Right atrium auricular region (tissue), 2 donors: ENCODE measurements at regions not wholly inside any gene's neighbourhood (a gene's known extent, or its start where the extent isn't known, plus 50 kb on each side); places are given as distances from the start of the nearest gene placed in this dataset.
"Not testable (repeated sequence)": the region's sequence is repeated elsewhere in the genome, so short reads cannot be mapped to it uniquely, and the experiment has no call there.

Source experiments
- DNase-seq: peaks from one replicate; pipeline ENCODE4 v3.0.0-alpha.2; 2019; ENCODE audit warnings: low spot score
- H3K27ac ChIP-seq, 2 donors: fragments of 200-600 bp; sonication (generic); 1 replicate in 1 of 2; 2 replicates in 1 of 2; pipeline ENCODE4 v1.5.1; 2016 to 2019
- H3K27me3 ChIP-seq, 2 donors: fragments of 200-600 bp; sonication (generic); one replicate each; pipeline versions ENCODE4 v1.5.1 to v1.6.0; 2017 to 2019
- H3K36me3 ChIP-seq: fragments of 200-600 bp; sonication (generic); one replicate; pipeline ENCODE4 v1.5.1; 2016
- H3K4me1 ChIP-seq, 2 donors: fragments of 200-600 bp; sonication (generic); one replicate each; pipeline versions ENCODE4 v1.5.1 to v1.6.0; 2017 to 2019
- H3K4me3 ChIP-seq, 2 donors: fragments of 200-600 bp; sonication (generic); 1 replicate in 1 of 2; 2 replicates in 1 of 2; pipeline ENCODE4 v1.5.1; 2017 to 2019; ENCODE audit warnings: mild to moderate bottlenecking in 1 of 2, moderate library complexity in 1 of 2
- H3K9me3 ChIP-seq, 2 donors: fragments of 200-600 bp; sonication (generic); one replicate each; pipeline ENCODE4 v1.5.1; 2019
- CTCF ChIP-seq, 2 donors: fragments of 200-600 bp; sonication (generic); IDR thresholded peaks; one replicate each; pipeline ENCODE4 v1.5.1; 2019; ENCODE audit warnings: antibody characterized with exemption in 2 of 2

GRCh38 chr4:127523369-127523768 lies 109.4 kb upstream of the INTU start:
- TF ChIP-seq CTCF (IDR thresholded peaks at IDR 0.05): no peak
- no peaks in the 10 kb centered on the region for H3K4me1 ChIP-seq
- no peaks in the 10 kb centered on the region for H3K36me3 ChIP-seq
- H3K27ac ChIP-seq: no peak overlapping the region
- no peak for DNase-seq
- no peak overlapping the region for H3K4me3 ChIP-seq
- H3K9me3 ChIP-seq: no peaks in the 10 kb centered on the region
- H3K27me3 ChIP-seq: no peaks in the 10 kb centered on the region

- no peak overlapping the region for H3K27ac ChIP-seq
- no peaks in the 10 kb centered on the region for H3K4me1 ChIP-seq
- TF ChIP-seq CTCF (IDR thresholded peaks at IDR 0.05): no peak
- H3K4me3 ChIP-seq: no peak overlapping the region
- DNase-seq: no peak
- H3K27me3 ChIP-seq: no peaks in the 10 kb centered on the region
- no peaks in the 10 kb centered on the region for H3K9me3 ChIP-seq
- no peaks in the 10 kb centered on the region for H3K36me3 ChIP-seq
These were observed 107.1 kb upstream of the INTU start for GRCh38 chr4:127525608-127526007.

- no peak for TF ChIP-seq CTCF (IDR thresholded peaks at IDR 0.05)
- H3K27me3 ChIP-seq: no peaks in the 10 kb centered on the region
- no peak overlapping the region for H3K4me3 ChIP-seq
- H3K4me1 ChIP-seq: peaks cover 0 to 11% of the 10 kb centered on the region in 2 donors
- no peak for DNase-seq
- H3K9me3 ChIP-seq: no peaks in the 10 kb centered on the region
- peak overlapping the region in 1 of 2 donors; percentile 46 for H3K27ac ChIP-seq
- H3K36me3 ChIP-seq: no peaks in the 10 kb centered on the region
These were observed 104.5 kb upstream of the INTU start for GRCh38 chr4:127528302-127528701.

GRCh38 chr4:127529879-127530278 lies 102.9 kb upstream of the INTU start:
- DNase-seq, H3K27me3 ChIP-seq, H3K4me3 ChIP-seq, H3K36me3 ChIP-seq, H3K27ac ChIP-seq, H3K9me3 ChIP-seq: not testable (repeated sequence)
- peaks cover 0 to 17% of the 10 kb centered on the region in 2 donors for H3K4me1 ChIP-seq

GRCh38 chr4:127533028-127533700 lies 99.6 kb upstream of the INTU start:
- Histone ChIP-seq H3K27ac (peak overlapping the region in 1 of 2 donors; percentile 41), H3K4me1 (peaks cover 0 to 17% of the 10 kb centered on the region in 2 donors), H3K9me3 (no peaks in the 10 kb centered on the region), H3K36me3 (no peaks in the 10 kb centered on the region), H3K27me3 (no peaks in the 10 kb centered on the region), H3K4me3 (no peak overlapping the region)
- TF ChIP-seq CTCF (IDR thresholded peaks at IDR 0.05): no peak
- peak; percentile 75 for DNase-seq

- Histone ChIP-seq H3K9me3 (no peaks in the 10 kb centered on the region), H3K4me3 (no peak overlapping the region), H3K27me3 (no peaks in the 10 kb centered on the region), H3K27ac (no peak overlapping the region), H3K4me1 (peaks cover 0 to 17% of the 10 kb centered on the region in 2 donors), H3K36me3 (no peaks in the 10 kb centered on the region)
- TF ChIP-seq CTCF (IDR thresholded peaks at IDR 0.05): no peak
- no peak for DNase-seq
These were observed 98.5 kb upstream of the INTU start for GRCh38 chr4:127534041-127534825.
